GM12872 (cell line): ENCODE measurements at regions not wholly inside any gene's neighbourhood (a gene's known extent, or its start where the extent isn't known, plus 50 kb on each side); places are given as distances from the start of the nearest gene placed in this dataset.

Experiments used
- CTCF ChIP-seq: IDR thresholded peaks from 3 replicates; pipeline ENCODE4 v1.5.1; 2011; ENCODE audit warnings: low read depth, mild to moderate bottlenecking, low read length, moderate library complexity; ENCODE audit not compliant: insufficient read depth

DNA sequence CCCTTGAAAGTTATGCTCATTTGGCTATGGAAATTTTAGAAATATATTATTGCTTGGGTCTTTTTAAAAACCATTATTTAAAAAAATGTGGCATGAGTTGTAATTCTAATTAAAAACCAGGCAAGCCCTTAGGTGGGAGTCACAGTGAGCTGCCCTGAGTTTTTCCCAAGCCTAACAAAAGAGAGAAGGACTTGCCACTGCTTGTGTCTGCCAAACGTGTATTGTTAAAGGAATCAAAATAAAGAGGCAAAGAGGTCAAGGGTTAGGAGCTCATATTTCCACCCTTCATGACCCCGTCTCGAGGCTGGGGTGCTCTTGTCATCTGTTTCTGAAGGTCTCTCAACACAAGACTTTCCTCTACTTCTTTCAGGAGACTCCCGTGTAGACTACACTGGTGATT lies 321.1 kb downstream of the ZIC1 start:
- TF ChIP-seq CTCF = no peak

DNA sequence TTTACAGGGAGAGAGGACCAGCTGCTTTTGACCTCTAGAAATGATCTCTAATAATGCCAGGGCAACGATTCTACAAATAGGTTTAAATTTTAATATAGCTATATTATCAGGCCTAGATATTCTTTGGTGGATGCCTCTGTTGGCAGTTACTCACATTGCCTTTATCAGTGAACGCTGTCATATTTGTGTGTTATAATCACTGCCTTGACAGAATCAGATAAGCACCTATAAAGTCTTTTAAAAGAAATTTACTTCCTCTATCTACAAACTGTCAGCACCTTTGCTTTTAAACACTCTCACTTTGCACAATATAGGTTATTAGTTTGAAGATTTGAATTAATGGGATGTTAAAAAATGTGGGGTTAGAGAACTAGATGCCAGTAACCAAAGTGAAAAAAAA lies 324.1 kb downstream of the ZIC1 start:
- no peak for TF ChIP-seq CTCF

GRCh38 chr3:147735616-147736015 lies 326.5 kb downstream of the ZIC1 start:
- TF ChIP-seq CTCF = no peak

DNA sequence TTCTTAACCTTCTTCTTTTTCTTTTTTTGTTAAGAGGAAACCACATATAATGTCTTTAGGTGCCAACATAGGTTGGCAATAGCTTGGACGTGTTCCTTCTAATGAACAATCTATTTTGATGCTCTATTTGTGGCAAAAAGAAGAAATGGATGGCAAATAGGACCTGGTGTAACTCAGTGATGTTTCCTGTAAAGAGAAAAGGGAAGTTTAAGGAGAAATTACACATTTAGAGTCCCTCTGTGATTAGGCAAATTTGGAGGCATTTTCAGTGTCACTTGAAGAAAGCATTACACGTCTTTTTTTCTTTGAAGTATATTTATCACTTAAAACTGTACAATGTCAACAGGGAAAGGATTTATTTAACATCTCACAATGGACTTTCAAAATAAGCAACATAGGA lies 327.1 kb downstream of the ZIC1 start:
- TF ChIP-seq CTCF = no peak

DNA sequence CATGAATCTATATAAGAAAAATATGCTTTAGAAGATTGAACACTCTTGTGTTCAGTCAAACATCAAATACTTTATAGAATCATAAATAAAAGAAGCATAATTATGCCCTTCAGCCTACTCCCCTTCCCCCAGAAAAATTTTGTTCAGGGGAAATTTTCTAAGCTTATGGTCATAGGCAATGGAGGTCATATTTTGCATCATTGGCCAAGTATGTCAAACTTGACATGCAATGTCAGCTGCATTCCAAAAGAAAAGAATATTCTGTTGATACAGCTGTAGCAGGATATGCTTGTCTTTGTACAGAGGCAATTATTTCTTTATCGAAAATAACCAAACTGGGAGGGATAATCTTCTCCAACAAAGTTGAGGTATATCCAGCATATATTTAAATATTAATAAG lies 328.2 kb downstream of the ZIC1 start:
- no peak for TF ChIP-seq CTCF

DNA sequence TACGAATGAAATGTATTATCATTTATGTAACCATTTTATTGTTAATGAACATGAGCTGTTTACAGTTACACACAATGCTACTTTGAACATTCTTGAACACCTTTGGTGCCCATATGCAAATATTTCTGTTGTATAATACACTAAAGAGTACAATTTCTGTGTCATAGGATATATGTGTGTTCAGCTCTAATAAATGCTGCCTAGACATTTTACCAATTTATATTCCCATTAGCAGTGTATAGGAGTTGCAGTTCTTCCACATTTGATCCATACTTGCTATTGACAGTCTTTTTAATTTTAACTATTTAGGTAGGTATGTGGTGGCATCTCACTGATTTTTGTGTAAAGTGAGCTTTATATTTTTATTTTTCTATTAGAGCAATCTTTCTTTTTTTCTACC lies 331.8 kb downstream of the ZIC1 start:
- TF ChIP-seq CTCF = no peak

DNA sequence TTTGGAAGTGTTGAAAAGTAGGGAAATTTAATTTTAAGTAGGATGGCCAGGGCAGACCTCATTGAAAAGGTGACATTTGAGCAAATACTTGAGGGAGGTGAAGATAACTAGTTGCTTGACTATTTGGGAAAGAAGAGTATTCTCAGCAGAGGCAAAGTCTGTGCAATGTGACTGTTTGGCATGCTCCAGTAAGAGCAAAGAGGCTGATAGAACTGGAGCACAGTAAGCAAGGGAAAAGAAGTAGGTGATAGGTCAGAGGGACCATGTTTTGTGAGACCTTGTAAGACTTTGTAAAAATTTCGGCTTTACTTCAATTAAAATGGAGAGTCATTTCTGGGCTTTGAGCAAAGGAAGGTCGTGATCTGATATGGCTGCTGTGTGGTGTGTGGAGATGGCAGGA lies 335.8 kb downstream of the ZIC1 start:
- no peak for TF ChIP-seq CTCF

GRCh38 chr3:147755310-147755709 lies 346.1 kb downstream of the ZIC1 start:
- TF ChIP-seq CTCF = no peak
